Keratinocyte (primary cell): ENCODE measurements at regions not wholly inside any gene's neighbourhood (a gene's known extent, or its start where the extent isn't known, plus 50 kb on each side); places are given as distances from the start of the nearest gene placed in this dataset.

Experiments used
- EZH2 ChIP-seq: IDR thresholded peaks from one replicate; pipeline ENCODE4 v1.6.1; 2012; ENCODE audit warnings: inconsistent platforms, mild to moderate bottlenecking, low read length, moderate library complexity
- TF ChIP-seq, protein P1 (sequence below), 3 experiments: IDR thresholded peaks in 1 of 3; conservative IDR thresholded peaks in 1 of 3; optimal IDR thresholded peaks in 1 of 3; 2 replicates in 2 of 3; 3 replicates in 1 of 3; pipeline versions ENCODE3 to v1.5.1; 2011; ENCODE audit warnings: low read length in 3 of 3, mild to moderate bottlenecking in 3 of 3, moderate library complexity in 2 of 3, control low read depth in 1 of 3, inconsistent platforms in 1 of 3; ENCODE audit not compliant: insufficient read depth in 2 of 3; ENCODE audit errors: extremely low read depth in 1 of 3

DNA sequence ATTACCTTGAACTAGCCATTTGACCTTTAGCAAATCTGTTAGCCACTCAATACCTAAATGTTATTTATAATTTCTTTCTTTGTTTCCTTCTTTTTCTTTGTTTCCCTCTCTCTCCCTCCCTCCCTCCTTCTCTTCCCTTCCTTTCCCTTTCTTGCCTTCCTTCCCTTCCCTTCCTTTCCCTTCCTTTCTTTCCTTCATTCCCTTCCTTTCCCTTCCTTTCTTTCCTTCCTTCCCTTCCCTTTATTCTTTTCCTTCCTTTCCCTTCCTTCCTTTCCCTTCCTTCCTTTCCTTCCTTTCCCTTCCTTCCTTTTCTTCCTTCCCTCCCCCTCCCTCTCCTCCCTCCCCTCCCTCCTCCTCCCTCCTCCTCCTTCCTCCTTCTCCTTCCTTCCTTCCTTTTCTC is 75.7 kb upstream of the KCNA4 start:
- TF ChIP-seq, protein P1, sequence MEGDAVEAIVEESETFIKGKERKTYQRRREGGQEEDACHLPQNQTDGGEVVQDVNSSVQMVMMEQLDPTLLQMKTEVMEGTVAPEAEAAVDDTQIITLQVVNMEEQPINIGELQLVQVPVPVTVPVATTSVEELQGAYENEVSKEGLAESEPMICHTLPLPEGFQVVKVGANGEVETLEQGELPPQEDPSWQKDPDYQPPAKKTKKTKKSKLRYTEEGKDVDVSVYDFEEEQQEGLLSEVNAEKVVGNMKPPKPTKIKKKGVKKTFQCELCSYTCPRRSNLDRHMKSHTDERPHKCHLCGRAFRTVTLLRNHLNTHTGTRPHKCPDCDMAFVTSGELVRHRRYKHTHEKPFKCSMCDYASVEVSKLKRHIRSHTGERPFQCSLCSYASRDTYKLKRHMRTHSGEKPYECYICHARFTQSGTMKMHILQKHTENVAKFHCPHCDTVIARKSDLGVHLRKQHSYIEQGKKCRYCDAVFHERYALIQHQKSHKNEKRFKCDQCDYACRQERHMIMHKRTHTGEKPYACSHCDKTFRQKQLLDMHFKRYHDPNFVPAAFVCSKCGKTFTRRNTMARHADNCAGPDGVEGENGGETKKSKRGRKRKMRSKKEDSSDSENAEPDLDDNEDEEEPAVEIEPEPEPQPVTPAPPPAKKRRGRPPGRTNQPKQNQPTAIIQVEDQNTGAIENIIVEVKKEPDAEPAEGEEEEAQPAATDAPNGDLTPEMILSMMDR (optimal IDR thresholded peaks at IDR 0.05 in 1 of 3, IDR thresholded peaks at IDR 0.05 in 1 of 3, conservative IDR thresholded peaks at IDR 0.05 in 1 of 3; ENCODE audit: extremely low read depth in 1 of 3, insufficient read depth in 2 of 3, low read length in 3 of 3) = no peak
- no peak for TF ChIP-seq EZH2
